ENCODE measurements at regions not wholly inside any gene's neighbourhood (a gene's known extent, or its start where the extent isn't known, plus 50 kb on each side); places are given as distances from the start of the nearest gene placed in this dataset.

DNA sequence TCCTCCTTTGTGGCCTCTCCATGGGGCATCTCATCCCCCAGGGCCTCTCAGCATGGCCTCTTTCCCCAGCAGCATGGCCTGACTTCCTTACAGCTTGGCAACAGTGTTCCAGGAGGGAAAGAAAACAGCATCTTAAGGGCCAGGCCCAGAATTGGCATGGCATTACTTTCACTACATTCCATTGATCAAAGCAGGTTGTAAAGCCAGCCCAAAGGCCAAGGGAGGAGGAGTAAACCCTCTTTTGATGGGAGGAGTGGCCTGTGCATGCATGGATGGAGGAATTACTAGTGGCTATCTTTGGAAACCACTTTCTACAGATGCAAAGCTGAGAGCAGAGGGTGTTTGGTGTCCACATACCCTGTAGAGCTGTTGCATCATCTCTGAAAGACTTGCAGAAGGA is 149.4 kb downstream of the AIPL1 start:
- TF ChIP-seq, protein P1, sequence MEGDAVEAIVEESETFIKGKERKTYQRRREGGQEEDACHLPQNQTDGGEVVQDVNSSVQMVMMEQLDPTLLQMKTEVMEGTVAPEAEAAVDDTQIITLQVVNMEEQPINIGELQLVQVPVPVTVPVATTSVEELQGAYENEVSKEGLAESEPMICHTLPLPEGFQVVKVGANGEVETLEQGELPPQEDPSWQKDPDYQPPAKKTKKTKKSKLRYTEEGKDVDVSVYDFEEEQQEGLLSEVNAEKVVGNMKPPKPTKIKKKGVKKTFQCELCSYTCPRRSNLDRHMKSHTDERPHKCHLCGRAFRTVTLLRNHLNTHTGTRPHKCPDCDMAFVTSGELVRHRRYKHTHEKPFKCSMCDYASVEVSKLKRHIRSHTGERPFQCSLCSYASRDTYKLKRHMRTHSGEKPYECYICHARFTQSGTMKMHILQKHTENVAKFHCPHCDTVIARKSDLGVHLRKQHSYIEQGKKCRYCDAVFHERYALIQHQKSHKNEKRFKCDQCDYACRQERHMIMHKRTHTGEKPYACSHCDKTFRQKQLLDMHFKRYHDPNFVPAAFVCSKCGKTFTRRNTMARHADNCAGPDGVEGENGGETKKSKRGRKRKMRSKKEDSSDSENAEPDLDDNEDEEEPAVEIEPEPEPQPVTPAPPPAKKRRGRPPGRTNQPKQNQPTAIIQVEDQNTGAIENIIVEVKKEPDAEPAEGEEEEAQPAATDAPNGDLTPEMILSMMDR (IDR thresholded peaks at IDR 0.05; ENCODE audit: borderline replicate concordance, control extremely low read depth, extremely low read depth, insufficient read depth, missing control alignments) = no peak
- in situ Hi-C loops (cut with MboI; ENCODE audit: low sequenced_read_pairs, unreplicated experiment) = no loop called here

DNA sequence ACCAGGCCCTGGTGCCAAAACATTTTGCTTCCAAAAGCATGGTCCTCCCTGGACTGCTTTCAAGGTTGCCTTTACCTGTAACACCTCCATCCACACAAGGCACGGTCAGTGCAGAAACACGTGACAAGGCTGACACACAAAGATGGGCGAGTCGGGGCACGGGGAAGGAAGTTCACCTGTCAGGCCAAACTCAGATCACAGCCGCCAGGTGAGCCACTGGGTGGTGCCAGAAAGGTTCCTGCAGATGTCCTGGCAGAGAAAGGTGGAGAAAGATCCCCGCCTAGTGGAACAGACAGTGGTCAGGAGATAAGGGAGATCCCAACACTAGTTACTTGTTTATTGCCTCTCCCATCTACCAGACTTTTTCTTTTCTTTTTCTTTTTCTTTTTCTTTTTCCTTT is 155.3 kb downstream of the AIPL1 start:
- in situ Hi-C loops (cut with MboI; ENCODE audit: low sequenced_read_pairs, unreplicated experiment) = no loop called here
- DNase-seq (ENCODE audit: low spot score) = no peak
- TF ChIP-seq, protein P1 (IDR thresholded peaks at IDR 0.05; ENCODE audit: borderline replicate concordance, control extremely low read depth, extremely low read depth, insufficient read depth, missing control alignments) = no peak

More for the DNA sequence above, 149.4 kb downstream of the AIPL1 start:
- DNase-seq (ENCODE audit: low spot score) = no peak

DNA sequence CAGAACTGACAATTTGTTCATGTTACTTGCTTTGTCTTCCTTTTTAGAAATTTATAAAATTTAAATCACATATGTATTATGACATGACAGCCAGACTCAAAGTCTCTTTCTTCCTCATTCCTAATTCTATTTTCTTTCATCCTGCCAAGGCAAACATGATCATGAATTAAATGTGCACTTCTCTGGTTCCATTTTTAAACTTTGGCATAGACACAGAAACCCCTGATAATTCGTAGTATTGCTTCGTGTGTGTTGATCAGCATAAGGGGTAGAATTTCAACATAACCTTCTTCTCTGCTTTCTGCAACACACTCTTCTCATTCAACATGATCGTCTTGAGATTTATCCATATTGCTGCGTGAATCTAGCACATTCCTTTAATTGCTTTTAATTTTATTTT is 156.5 kb downstream of the AIPL1 start:
- TF ChIP-seq, protein P1 (IDR thresholded peaks at IDR 0.05; ENCODE audit: borderline replicate concordance, control extremely low read depth, extremely low read depth, insufficient read depth, missing control alignments) = no peak
- DNase-seq (ENCODE audit: low spot score) = no peak
- in situ Hi-C loops (cut with MboI; ENCODE audit: low sequenced_read_pairs, unreplicated experiment) = no loop called here

DNA sequence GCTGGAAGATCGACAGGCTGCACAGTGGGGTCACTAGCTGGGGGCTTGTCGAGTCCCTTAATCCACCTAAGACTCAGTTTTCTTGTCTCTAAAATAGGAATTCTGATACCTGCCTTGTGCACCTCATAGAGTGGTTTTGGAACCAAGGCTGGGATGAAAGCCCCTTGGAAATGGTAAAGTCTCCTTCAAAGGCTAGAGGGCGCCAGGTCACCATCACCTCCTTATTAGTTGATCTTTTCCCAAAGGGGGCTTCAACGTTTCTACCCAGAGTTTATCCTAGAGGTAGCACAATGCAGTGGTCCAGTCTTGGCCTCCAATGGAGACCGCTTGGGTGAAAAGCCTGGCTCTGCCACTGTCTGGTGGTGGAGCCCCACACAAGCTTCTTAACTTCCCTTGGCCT is 158.2 kb downstream of the AIPL1 start:
- in situ Hi-C loops (cut with MboI; ENCODE audit: low sequenced_read_pairs, unreplicated experiment) = no loop called here
- DNase-seq (ENCODE audit: low spot score) = no peak
- TF ChIP-seq, protein P1 (IDR thresholded peaks at IDR 0.05; ENCODE audit: borderline replicate concordance, control extremely low read depth, extremely low read depth, insufficient read depth, missing control alignments) = no peak

DNA sequence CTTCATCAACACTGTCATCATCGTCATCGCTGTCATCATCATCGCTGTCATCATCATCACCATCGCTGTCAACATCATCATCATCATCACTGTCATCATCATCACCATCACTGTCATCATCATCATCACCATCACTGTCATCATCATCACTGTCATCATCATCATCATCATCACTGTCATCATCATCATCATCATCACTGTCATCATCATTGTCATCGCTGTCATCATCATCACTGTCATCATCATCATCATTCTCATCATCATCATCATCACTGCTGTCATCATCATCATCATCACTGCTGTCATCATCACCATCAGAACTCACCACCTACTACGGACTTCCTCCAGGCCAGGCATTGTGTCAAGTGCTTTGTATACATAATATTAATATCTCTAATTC is 160.6 kb downstream of the AIPL1 start:
- in situ Hi-C loops (cut with MboI; ENCODE audit: low sequenced_read_pairs, unreplicated experiment) = no loop called here
- TF ChIP-seq, protein P1 (IDR thresholded peaks at IDR 0.05; ENCODE audit: borderline replicate concordance, control extremely low read depth, extremely low read depth, insufficient read depth, missing control alignments) = no peak
- no peak for DNase-seq (ENCODE audit: low spot score)

DNA sequence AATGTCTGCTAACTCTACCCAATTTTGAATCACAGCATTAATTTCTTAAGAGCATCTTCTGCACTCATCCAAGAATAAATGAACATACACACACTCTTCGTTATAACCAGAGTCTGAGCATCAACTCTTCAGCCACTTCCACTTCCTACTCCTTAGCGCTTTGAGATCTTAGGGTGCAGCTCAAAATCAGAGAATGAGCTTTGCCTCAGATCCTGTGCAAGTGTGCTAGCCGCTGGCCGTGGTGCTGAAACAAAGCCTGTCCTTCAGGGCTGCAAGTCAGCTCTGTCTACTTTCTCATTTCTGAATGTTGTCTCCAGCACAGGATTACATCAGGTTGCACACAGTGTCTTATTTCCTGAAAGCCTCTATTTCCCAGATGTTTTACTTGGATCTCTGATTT is 165.4 kb downstream of the AIPL1 start:
- TF ChIP-seq, protein P1 (IDR thresholded peaks at IDR 0.05; ENCODE audit: borderline replicate concordance, control extremely low read depth, extremely low read depth, insufficient read depth, missing control alignments) = no peak
- peak; percentile 35 for DNase-seq (ENCODE audit: low spot score)
- in situ Hi-C loops (cut with MboI; ENCODE audit: low sequenced_read_pairs, unreplicated experiment) = no loop called here

DNA sequence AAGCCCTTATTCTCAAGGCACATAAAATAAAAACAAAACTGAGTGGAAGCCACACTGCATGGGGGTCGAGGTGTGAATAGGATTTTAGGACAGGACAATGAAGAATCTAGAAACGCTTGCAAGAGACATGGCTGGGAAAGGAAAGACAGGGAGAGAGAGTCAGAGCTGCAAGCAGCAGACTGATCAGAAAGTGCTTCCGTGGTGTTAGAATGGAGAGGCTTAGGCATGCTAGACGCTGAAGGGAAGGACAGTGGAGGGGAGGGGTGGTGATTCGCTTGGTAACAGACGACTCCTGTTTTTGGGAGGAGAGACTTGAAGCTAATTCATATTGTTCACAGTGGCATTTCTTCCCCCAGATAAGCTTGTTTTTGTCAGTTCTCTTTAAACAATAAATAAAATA is 173.5 kb downstream of the AIPL1 start:
- DNase-seq (ENCODE audit: low spot score) = no peak
- in situ Hi-C loops (cut with MboI; ENCODE audit: low sequenced_read_pairs, unreplicated experiment) = no loop called here
- TF ChIP-seq, protein P1 (IDR thresholded peaks at IDR 0.05; ENCODE audit: borderline replicate concordance, control extremely low read depth, extremely low read depth, insufficient read depth, missing control alignments) = no peak
